ENCODE measurements at regions not wholly inside any gene's neighbourhood (a gene's known extent, or its start where the extent isn't known, plus 50 kb on each side); places are given as distances from the start of the nearest gene placed in this dataset.

DNA sequence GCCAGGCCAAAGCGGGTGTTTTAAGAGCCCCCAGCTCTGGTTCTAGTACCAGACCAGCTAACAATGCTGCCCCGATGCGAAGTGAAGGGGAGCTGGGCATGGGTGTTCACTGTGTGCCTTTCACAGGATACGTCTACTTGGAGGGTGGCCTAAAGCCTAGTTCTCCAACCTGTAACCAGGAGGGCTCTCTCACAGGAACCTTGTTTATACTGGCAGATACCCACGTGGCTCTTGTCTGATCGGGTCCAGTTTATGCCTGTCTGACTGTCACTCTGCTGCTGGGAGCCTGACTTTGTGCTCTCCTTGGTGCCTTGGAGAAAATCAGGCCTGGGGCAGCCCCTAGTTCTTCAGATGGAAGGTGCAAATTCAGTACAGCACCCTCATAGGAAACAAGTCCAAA is 60.2 kb upstream of the RNF144B start:
- WGBS (ENCODE audit: insufficient coverage): 81% methylated on average over 6 of the region's 6 CpGs
- peak in 1 of 3 donors; percentile 45 for DNase-seq
- ChIA-PET POLR2A (interaction anchor here (0.6 to 2.0 kb wide), 2 partner anchors 60 to 68 kb away, joined by 3 to 8 read pairs; partner anchors contain the start of gene RNF144B), CTCF (interaction anchor here (0.6 to 11.4 kb wide), 6 partner anchors 39 to 414 kb away, joined by 3 to 227 read pairs (median 6); partner anchors contain the start of gene RNF144B)
- Histone ChIP-seq H3K27me3 (replicated peaks in 2 of 5; ENCODE audit: control insufficient read depth in 4 of 5, insufficient read depth in 5 of 5, low read length in 4 of 5) (no peaks in the 10 kb centered on the region), H3K4me3 (ENCODE audit: control insufficient read depth in 1 of 7, extremely low read depth in 1 of 7, insufficient read depth in 4 of 7, low read depth in 2 of 7, low read length in 6 of 7) (peak overlapping the region in 1 of 7 experiments; percentile 35), H3K4me1 (ENCODE audit: control extremely low read depth in 1 of 4, control insufficient read depth in 4 of 4, insufficient read depth in 4 of 4, low read length in 3 of 4) (peaks cover 12 to 57% (median 32%) of the 10 kb centered on the region in 4 experiments), H3K27ac (ENCODE audit: insufficient read depth in 1 of 2, low read depth in 1 of 2, low read length in 2 of 2, poor library complexity in 1 of 2, severe bottlenecking in 2 of 2) (peak overlapping the region in 1 of 2 experiments; percentile 82), H3K9me3 (ENCODE audit: control extremely low read depth in 1 of 5, control insufficient read depth in 4 of 5, insufficient read depth in 2 of 5, low read depth in 1 of 5, low read length in 4 of 5) (no peaks in the 10 kb centered on the region), H3K36me3 (ENCODE audit: control insufficient read depth in 4 of 4, insufficient read depth in 4 of 4, low read length in 3 of 4) (no peaks in the 10 kb centered on the region)

DNA sequence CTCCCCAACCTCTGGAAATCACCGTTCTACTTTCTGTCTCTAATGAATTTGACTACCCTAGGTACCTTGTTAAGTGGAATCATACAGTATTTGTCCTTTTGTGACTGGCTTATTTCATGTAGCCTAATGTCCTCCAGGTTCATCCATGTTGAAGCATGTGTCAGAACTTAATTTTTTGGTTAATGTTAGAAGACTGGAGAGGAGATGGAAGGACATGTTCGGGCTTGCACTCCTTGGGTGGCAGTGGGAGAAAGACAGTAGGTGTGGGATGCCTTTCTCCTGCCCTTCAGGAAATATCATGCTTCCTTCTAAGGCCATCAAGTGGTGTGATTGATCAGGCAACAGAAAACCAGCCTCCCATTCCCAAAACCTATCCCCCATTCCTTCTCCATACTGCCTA is 61.1 kb upstream of the RNF144B start:
- WGBS (ENCODE audit: insufficient coverage): no CpG with 5 or more reads among the region's 2 CpGs
- no peaks in the 10 kb centered on the region for H3K36me3 ChIP-seq (ENCODE audit: control insufficient read depth in 4 of 4, insufficient read depth in 4 of 4, low read length in 3 of 4)
- H3K4me3 ChIP-seq (ENCODE audit: control insufficient read depth in 1 of 7, extremely low read depth in 1 of 7, insufficient read depth in 4 of 7, low read depth in 2 of 7, low read length in 6 of 7): no peak overlapping the region
- DNase-seq: peak in 1 of 3 donors; percentile 6
- no peaks in the 10 kb centered on the region for H3K9me3 ChIP-seq (ENCODE audit: control extremely low read depth in 1 of 5, control insufficient read depth in 4 of 5, insufficient read depth in 2 of 5, low read depth in 1 of 5, low read length in 4 of 5)
- CTCF ChIA-PET: interaction anchor here (11.4 kb wide), 1 partner anchor 180 kb away, joined by 227 read pairs; no protein-coding TSS in a partner anchor
- POLR2A ChIA-PET: no interaction called here
- H3K27me3 ChIP-seq (replicated peaks in 2 of 5; ENCODE audit: control insufficient read depth in 4 of 5, insufficient read depth in 5 of 5, low read length in 4 of 5): no peaks in the 10 kb centered on the region
- H3K27ac ChIP-seq (ENCODE audit: insufficient read depth in 1 of 2, low read depth in 1 of 2, low read length in 2 of 2, poor library complexity in 1 of 2, severe bottlenecking in 2 of 2): no peak overlapping the region
- peaks cover 12 to 57% (median 32%) of the 10 kb centered on the region in 4 experiments for H3K4me1 ChIP-seq (ENCODE audit: control extremely low read depth in 1 of 4, control insufficient read depth in 4 of 4, insufficient read depth in 4 of 4, low read length in 3 of 4)

DNA sequence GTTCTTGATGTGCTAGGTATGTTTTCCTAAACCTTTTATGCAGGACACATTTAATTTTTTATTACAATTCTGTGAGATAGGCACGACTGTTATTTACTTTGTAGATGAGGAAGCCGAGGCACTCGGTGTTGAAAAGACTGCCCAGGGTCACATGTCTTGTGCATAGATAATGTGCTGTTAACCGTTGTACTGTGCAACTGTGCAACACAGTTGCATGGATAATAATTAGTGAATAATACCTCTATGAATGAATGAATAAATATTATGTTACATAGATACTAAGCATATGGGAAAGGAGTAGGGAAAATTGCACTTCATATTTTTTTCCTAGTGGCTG is 60.3 kb upstream of the DEK start:
- ChIA-PET CTCF (interaction anchor here (0.7 to 11.4 kb wide), 2 partner anchors 181 to 1748 kb away, joined by 3 to 227 read pairs; no protein-coding TSS in a partner anchor), POLR2A (no interaction called here)
- Histone ChIP-seq H3K36me3 (ENCODE audit: control insufficient read depth in 4 of 4, insufficient read depth in 4 of 4, low read length in 3 of 4) (no peaks in the 10 kb centered on the region), H3K9me3 (ENCODE audit: control extremely low read depth in 1 of 5, control insufficient read depth in 4 of 5, insufficient read depth in 2 of 5, low read depth in 1 of 5, low read length in 4 of 5) (no peaks in the 10 kb centered on the region), H3K4me3 (ENCODE audit: control insufficient read depth in 1 of 7, extremely low read depth in 1 of 7, insufficient read depth in 4 of 7, low read depth in 2 of 7, low read length in 6 of 7) (no peak overlapping the region), H3K27me3 (replicated peaks in 2 of 5; ENCODE audit: control insufficient read depth in 4 of 5, insufficient read depth in 5 of 5, low read length in 4 of 5) (no peaks in the 10 kb centered on the region), H3K4me1 (ENCODE audit: control extremely low read depth in 1 of 4, control insufficient read depth in 4 of 4, insufficient read depth in 4 of 4, low read length in 3 of 4) (peaks cover 10 to 45% (median 23%) of the 10 kb centered on the region in 4 experiments), H3K27ac (ENCODE audit: insufficient read depth in 1 of 2, low read depth in 1 of 2, low read length in 2 of 2, poor library complexity in 1 of 2, severe bottlenecking in 2 of 2) (no peak overlapping the region)
- no CpG with 5 or more reads among the region's 4 CpGs for WGBS (ENCODE audit: insufficient coverage)
- no peak for DNase-seq

DNA sequence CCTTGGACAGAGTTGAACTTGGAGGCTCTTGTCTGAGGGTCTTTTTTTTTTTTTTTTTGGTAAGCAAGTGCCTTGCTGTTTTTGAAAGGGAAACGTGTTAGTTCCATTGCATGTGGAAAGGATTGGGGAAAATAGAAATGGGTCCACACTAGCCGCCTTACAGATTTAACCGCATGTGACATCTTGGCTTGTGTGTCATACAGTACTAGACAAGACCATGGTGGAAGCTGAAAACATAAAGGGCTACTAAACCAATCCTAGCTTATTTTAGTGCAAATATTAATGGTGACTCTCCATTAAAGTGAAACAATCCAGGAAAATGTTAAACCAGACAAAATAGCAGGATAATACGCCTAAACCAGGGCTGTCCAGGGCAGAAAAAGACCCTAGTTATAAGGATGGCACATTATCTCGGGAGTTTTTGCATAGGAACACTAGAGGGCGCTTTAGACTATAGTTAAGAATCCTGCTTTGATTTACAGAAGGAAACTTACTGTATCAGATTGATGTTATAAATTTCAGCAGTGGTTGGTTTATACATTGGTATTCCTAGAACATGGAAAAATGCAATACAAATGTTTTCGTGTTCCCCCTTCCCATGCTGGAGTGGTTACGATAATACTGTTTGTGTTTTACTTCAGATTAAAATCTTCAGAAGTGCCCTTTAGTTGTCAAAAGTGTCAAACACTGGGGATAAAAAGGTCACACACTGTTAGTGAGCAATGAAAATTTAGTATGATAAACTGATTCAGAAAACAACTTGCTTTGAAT is 59.8 kb upstream of the DEK start:
- ChIA-PET POLR2A (interaction anchor here (0.7 to 0.9 kb wide), 2 partner anchors 63 to 177 kb away, joined by 3 read pairs; partner anchors contain the start of gene RNF144B), CTCF (interaction anchor here (0.6 to 11.4 kb wide), 13 partner anchors 9 to 202 kb away, joined by 3 to 227 read pairs (median 4); no protein-coding TSS in a partner anchor)
- Histone ChIP-seq H3K36me3 (ENCODE audit: control insufficient read depth in 4 of 4, insufficient read depth in 4 of 4, low read length in 3 of 4) (no peaks in the 10 kb centered on the region), H3K27ac (ENCODE audit: insufficient read depth in 1 of 2, low read depth in 1 of 2, low read length in 2 of 2, poor library complexity in 1 of 2, severe bottlenecking in 2 of 2) (no peak overlapping the region), H3K27me3 (replicated peaks in 2 of 5; ENCODE audit: control insufficient read depth in 4 of 5, insufficient read depth in 5 of 5, low read length in 4 of 5) (no peaks in the 10 kb centered on the region), H3K4me3 (ENCODE audit: control insufficient read depth in 1 of 7, extremely low read depth in 1 of 7, insufficient read depth in 4 of 7, low read depth in 2 of 7, low read length in 6 of 7) (no peak overlapping the region), H3K9me3 (ENCODE audit: control extremely low read depth in 1 of 5, control insufficient read depth in 4 of 5, insufficient read depth in 2 of 5, low read depth in 1 of 5, low read length in 4 of 5) (no peaks in the 10 kb centered on the region), H3K4me1 (ENCODE audit: control extremely low read depth in 1 of 4, control insufficient read depth in 4 of 4, insufficient read depth in 4 of 4, low read length in 3 of 4) (peaks cover 10 to 40% (median 21%) of the 10 kb centered on the region in 4 experiments)
- WGBS (ENCODE audit: insufficient coverage): 63% methylated on average over 5 of the region's 8 CpGs
- DNase-seq: peak; percentile 54 to 75 (median 69)

DNA sequence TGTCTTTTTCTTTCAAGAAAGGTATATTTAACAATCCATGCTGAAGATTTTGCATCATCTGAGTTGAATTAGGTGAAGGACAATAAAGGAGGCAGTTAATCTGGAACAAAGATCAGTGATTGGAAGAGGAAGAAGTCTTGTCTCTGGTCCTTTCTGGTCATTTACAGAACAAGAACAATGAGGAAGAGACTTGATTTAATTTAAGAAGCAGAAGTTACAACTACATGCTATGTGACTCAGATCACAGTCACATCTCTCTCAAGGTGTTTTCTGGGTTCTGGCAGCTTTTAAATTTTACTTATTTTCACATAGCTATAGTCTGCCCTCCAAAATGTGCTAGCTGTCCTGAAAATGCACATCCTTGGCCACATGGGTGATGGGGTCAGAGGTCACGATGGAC is 53.5 kb upstream of the DEK start:
- Histone ChIP-seq H3K27ac (ENCODE audit: insufficient read depth in 1 of 2, low read depth in 1 of 2, low read length in 2 of 2, poor library complexity in 1 of 2, severe bottlenecking in 2 of 2) (no peak overlapping the region), H3K27me3 (replicated peaks in 2 of 5; ENCODE audit: control insufficient read depth in 4 of 5, insufficient read depth in 5 of 5, low read length in 4 of 5) (no peaks in the 10 kb centered on the region), H3K4me1 (ENCODE audit: control extremely low read depth in 1 of 4, control insufficient read depth in 4 of 4, insufficient read depth in 4 of 4, low read length in 3 of 4) (no peaks in the 10 kb centered on the region), H3K9me3 (ENCODE audit: control extremely low read depth in 1 of 5, control insufficient read depth in 4 of 5, insufficient read depth in 2 of 5, low read depth in 1 of 5, low read length in 4 of 5) (no peaks in the 10 kb centered on the region), H3K36me3 (ENCODE audit: control insufficient read depth in 4 of 4, insufficient read depth in 4 of 4, low read length in 3 of 4) (no peaks in the 10 kb centered on the region), H3K4me3 (ENCODE audit: control insufficient read depth in 1 of 7, extremely low read depth in 1 of 7, insufficient read depth in 4 of 7, low read depth in 2 of 7, low read length in 6 of 7) (no peak overlapping the region)
- peak in 2 of 3 donors; percentile 32 to 38 for DNase-seq
- ChIA-PET CTCF (interaction anchor here (1.4 to 1.6 kb wide), 2 partner anchors 186 to 189 kb away, joined by 4 read pairs; no protein-coding TSS in a partner anchor), POLR2A (no interaction called here)
- no CpG with 5 or more reads among the region's 1 CpG for WGBS (ENCODE audit: insufficient coverage)

DNA sequence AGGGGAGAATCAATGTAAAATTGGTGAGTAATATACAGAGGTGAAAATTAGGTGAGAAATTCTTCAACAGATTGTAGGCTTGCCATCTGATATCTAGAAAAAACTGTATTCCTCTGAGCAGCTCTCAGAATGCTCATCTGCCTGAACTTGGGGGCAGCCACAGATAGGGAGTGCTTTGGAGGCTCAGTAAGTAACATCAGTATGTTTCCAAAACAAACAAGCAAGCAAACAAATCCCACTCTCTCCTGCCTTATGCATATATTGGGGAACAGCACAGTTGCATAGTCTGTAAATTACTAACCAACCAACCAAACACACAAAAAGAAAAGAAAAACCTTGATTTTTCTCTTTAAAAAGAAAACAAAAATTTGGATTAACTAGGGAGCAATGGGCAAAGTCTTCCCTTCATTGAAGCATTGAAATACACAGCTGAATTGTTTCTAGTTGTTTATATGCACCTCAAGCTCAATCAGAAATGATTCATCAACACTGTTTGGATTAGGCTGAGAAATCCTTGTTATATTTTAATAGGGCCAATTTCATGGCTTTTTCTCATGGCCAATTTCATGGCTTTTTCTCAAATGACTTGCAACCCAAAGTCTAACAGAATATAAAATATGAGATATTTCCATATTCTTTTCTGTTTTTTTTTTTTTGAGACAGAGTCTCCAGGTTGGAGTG is 50.1 kb upstream of the DEK start:
- no peaks in the 10 kb centered on the region for H3K4me1 ChIP-seq (ENCODE audit: control extremely low read depth in 1 of 4, control insufficient read depth in 4 of 4, insufficient read depth in 4 of 4, low read length in 3 of 4)
- CTCF ChIA-PET: no interaction called here
- no peaks in the 10 kb centered on the region for H3K36me3 ChIP-seq (ENCODE audit: control insufficient read depth in 4 of 4, insufficient read depth in 4 of 4, low read length in 3 of 4)
- POLR2A ChIA-PET: no interaction called here
- no peak overlapping the region for H3K27ac ChIP-seq (ENCODE audit: insufficient read depth in 1 of 2, low read depth in 1 of 2, low read length in 2 of 2, poor library complexity in 1 of 2, severe bottlenecking in 2 of 2)
- no peak overlapping the region for H3K4me3 ChIP-seq (ENCODE audit: control insufficient read depth in 1 of 7, extremely low read depth in 1 of 7, insufficient read depth in 4 of 7, low read depth in 2 of 7, low read length in 6 of 7)
- H3K9me3 ChIP-seq (ENCODE audit: control extremely low read depth in 1 of 5, control insufficient read depth in 4 of 5, insufficient read depth in 2 of 5, low read depth in 1 of 5, low read length in 4 of 5): peaks cover 0 to 2% (median 0%) of the 10 kb centered on the region in 5 experiments
- DNase-seq: no peak
- no peaks in the 10 kb centered on the region for H3K27me3 ChIP-seq (replicated peaks in 2 of 5; ENCODE audit: control insufficient read depth in 4 of 5, insufficient read depth in 5 of 5, low read length in 4 of 5)

Data from common myeloid progenitor, CD34-positive (primary cell).